Activated naive CD8-positive, alpha-beta T cell treated with anti-CD3 and anti-CD28 coated beads, Interleukin-2, amount 10 ng/mL, durations not matched to agents 7 days and 5 days (primary cell): ENCODE measurements at regions not wholly inside any gene's neighbourhood (a gene's known extent, or its start where the extent isn't known, plus 50 kb on each side); places are given as distances from the start of the nearest gene placed in this dataset.

Experiments
- ATAC-seq: fragments of 150-1000 bp; cut with Tn5 transposase; one replicate; pipeline ENCODE4 v1.10.0; 2021; ENCODE audit warnings: low read depth, moderate library complexity
- POLR2A ChIA-PET: fragments of 350-600 bp; sonication (Branson Sonifier 250); formaldehyde crosslinking; loops from one replicate; lab custom pipeline; 2021; ENCODE audit warnings: antibody characterized with exemption; lab: Charles Lee
- DNase-seq: peaks from one replicate; pipeline ENCODE4 v3.0.0; 2021
- H3K27ac Mint-ChIP-seq: one replicate; pipeline ENCODE4 v1.8.0; 2022; ENCODE audit warnings: mild to moderate bottlenecking, mixed read lengths
- H3K27me3 Mint-ChIP-seq: one replicate; pipeline ENCODE4 v1.8.0; 2022; ENCODE audit warnings: mild to moderate bottlenecking, moderate library complexity, mixed read lengths
- H3K36me3 Mint-ChIP-seq: one replicate; pipeline ENCODE4 v1.8.0; 2021; ENCODE audit warnings: mild to moderate bottlenecking, mixed read lengths
- H3K4me1 Mint-ChIP-seq: one replicate; pipeline ENCODE4 v1.8.0; 2021; ENCODE audit warnings: mixed read lengths
- H3K4me3 Mint-ChIP-seq: one replicate; pipeline ENCODE4 v1.8.0; 2022; ENCODE audit warnings: mild to moderate bottlenecking, moderate library complexity, mixed read lengths
- H3K9me3 Mint-ChIP-seq: one replicate; pipeline ENCODE4 v1.8.0; 2021; ENCODE audit warnings: mixed read lengths

DNA sequence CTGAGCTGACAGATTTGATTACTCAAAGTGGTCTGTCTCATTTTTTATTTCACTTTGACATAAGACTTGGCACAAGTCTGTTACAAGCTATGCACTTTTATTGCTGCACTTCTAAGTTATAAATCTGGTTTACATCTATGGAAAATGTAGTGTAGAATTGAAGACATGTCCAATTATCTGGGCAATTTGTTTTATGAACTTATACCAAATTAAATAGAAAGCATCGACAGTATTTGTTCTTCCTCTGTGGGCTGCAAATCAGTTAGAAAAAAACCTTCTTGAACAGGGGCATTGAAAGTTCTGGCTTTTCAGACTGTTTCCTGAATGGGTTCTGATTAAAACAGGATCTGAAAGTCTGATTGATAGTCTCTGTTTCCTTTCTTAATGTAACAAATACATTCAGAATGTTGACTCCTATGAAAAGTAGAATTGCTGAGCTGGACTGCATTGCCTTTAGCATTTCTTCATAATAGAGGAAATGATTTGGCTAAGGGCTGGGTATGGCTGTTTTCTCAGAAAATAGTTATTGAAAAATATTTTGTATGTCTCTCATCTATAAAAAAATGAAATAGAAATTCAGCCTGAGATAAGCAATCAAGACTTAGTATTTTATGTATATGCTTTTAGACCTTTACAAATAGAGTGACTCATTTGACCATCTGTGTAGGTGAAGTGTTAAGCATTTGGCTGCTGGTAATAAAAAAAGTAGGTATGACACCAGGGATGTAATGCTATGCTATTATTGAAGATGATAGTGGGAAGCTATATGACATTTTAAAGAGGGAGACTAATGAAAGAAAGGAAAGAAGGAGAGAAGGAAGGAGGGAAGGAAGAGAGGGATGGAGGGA is 210.9 kb upstream of the SPRY2 start:
- H3K4me1 Mint-ChIP-seq: no peaks in the 10 kb centered on the region
- POLR2A ChIA-PET: no interaction called here
- no peak for DNase-seq
- H3K36me3 Mint-ChIP-seq: no peaks in the 10 kb centered on the region
- no peak overlapping the region for H3K27ac Mint-ChIP-seq
- no peak overlapping the region for H3K4me3 Mint-ChIP-seq
- no peaks in the 10 kb centered on the region for H3K9me3 Mint-ChIP-seq
- H3K27me3 Mint-ChIP-seq: no peaks in the 10 kb centered on the region
- no peak for ATAC-seq

DNA sequence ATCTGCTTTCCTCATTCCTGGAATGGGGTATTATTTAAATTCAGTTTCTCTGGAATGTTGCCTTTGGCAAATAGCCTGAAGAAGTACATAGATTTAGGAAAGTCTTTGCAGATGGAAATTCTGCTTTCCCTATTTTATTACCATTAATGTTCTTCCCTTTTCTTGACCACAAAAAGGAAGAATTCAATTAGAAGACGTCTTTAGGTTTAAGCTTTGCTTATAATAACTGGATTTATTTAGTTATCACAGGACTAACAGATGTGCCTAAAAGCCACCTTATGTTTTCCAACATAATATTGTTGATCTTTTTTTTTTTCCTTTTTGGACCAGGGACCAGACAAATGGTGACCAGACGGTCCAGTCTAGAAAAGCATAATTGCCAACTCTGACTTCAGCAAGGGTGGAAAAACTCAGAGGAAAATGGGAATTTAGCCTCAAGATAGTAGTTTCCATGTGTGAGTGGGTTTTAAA is 210.1 kb upstream of the SPRY2 start:
- Mint-ChIP-seq H3K27me3 (no peaks in the 10 kb centered on the region), H3K4me1 (no peaks in the 10 kb centered on the region), H3K9me3 (no peaks in the 10 kb centered on the region), H3K4me3 (no peak overlapping the region), H3K36me3 (no peaks in the 10 kb centered on the region), H3K27ac (no peak overlapping the region)
- no peak for ATAC-seq
- POLR2A ChIA-PET: no interaction called here
- DNase-seq: no peak

DNA sequence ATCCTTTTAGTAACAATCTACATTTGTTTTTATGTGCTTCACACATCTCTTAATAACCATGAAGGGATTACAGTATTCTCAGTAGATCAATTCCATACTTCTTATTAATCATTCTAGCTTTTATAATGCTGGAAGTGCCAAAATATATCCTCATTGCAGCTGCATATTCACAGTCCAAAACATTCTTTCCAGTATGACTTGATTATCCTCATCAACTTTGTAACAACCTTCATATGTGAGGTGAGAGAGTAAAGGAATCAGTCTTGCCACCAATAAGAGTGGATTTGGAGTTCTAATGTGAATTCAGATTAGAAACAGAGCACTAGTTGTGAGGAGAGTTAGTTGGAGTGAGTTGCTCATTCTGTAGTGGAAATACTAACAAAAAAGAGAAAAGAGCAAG is 208.0 kb upstream of the SPRY2 start:
- H3K36me3 Mint-ChIP-seq: no peaks in the 10 kb centered on the region
- no peak for ATAC-seq
- H3K27ac Mint-ChIP-seq: no peak overlapping the region

DNA sequence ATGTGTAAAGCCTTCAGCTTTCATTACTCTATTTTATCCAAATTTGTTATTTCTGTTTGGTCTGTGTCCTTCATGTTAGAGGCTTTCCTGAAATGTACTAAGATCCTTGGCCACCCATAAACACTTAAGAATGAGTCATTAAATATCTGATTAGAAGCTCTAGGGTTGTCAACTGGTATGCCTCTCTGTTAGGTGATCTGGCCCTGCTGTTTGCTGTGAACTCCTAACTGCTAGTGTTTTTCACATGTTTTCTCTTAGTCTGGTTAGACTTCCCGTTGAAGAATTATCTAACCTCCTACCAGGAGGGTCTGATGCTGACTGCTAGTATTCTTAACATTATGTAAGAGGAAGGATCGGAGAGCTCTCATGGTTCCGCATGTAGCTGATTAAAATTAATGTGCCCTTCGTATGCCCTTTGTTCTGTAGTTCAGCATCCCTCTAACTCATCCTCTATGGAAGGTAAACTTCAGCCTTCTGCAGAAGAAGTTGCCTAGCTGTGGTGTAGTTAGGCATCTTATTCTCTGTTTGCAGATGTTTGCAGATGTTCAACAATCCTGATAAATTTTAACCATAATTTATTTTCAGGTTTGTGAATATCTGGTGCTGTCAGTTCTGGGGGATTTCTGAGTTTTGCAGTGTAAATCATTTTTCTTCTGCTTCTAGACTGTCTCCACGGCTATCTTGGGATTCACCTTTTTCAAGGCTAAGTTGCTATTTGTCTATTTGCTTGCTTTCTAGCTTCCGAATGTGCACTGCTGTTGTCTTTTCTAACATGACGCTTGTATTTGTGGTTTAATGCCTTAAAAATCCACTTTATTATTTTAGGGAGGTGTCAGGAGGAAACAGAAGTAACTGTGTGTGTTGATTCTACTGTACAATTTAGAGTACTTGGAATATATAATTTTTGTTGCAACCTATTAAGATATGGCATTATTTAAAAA is 207.2 kb upstream of the SPRY2 start:
- H3K27ac Mint-ChIP-seq: no peak overlapping the region
- ATAC-seq (no peak), DNase-seq (no peak)
- H3K9me3 Mint-ChIP-seq: no peaks in the 10 kb centered on the region
- no peaks in the 10 kb centered on the region for H3K4me1 Mint-ChIP-seq
- H3K27me3 Mint-ChIP-seq: no peaks in the 10 kb centered on the region
- H3K36me3 Mint-ChIP-seq: no peaks in the 10 kb centered on the region
- POLR2A ChIA-PET: no interaction called here
- no peak overlapping the region for H3K4me3 Mint-ChIP-seq

More for the DNA sequence above, 208.0 kb upstream of the SPRY2 start:
- no peaks in the 10 kb centered on the region for H3K27me3 Mint-ChIP-seq
- no peak overlapping the region for H3K4me3 Mint-ChIP-seq
- DNase-seq: no peak
- H3K9me3 Mint-ChIP-seq: no peaks in the 10 kb centered on the region
- H3K4me1 Mint-ChIP-seq: no peaks in the 10 kb centered on the region
- POLR2A ChIA-PET: no interaction called here

DNA sequence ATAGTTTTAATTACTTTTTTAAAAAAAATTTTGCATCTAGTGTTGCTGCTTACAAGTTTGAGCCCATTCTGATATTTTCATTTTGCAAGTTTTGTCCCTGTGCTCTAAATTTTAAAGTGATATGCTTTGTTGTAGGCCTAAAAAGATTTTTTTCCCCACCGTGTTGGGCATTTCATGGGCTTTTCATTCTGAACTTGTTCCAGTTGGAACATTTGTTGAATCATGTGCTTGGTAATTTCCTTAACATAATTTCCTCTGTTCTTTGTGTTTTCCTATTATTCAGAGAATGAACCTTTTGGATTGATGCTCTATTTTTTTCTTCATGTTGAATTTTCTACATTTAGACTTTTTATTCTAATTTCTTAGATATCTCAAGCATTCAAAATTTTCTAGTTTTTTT is 206.4 kb upstream of the SPRY2 start:
- Mint-ChIP-seq H3K9me3 (peaks cover 2% of the 10 kb centered on the region), H3K4me1 (no peaks in the 10 kb centered on the region)
- POLR2A ChIA-PET: no interaction called here

DNA sequence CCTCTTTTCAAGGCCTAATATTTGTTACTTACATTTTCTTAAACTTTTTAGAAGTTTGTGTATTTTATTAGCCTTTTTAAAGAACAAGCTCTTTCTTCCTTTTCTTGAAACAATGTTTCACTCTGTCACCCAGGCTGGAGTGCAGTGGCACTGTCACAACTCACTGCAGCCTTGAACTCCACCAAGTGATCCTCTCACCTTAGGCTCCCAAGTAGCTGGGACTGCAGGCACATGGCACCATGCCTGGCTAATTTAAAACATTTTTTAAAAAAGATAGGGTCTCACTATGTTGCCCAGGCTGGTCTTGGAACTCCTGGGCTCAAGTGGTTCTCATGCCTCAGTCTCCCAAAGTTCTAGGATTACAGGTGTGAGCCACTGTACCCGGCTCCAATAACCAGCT is 192.2 kb upstream of the SPRY2 start:
- POLR2A ChIA-PET: no interaction called here
- Mint-ChIP-seq H3K4me3 (no peak overlapping the region), H3K36me3 (no peaks in the 10 kb centered on the region), H3K4me1 (no peaks in the 10 kb centered on the region), H3K27ac (no peak overlapping the region), H3K27me3 (no peaks in the 10 kb centered on the region), H3K9me3 (peaks cover 2% of the 10 kb centered on the region)
- ATAC-seq (no peak), DNase-seq (no peak)

More for the DNA sequence above, 206.4 kb upstream of the SPRY2 start:
- no peak for DNase-seq
- Mint-ChIP-seq H3K4me3 (no peak overlapping the region), H3K27me3 (no peaks in the 10 kb centered on the region), H3K36me3 (no peaks in the 10 kb centered on the region), H3K27ac (no peak overlapping the region)
- ATAC-seq: no peak

DNA sequence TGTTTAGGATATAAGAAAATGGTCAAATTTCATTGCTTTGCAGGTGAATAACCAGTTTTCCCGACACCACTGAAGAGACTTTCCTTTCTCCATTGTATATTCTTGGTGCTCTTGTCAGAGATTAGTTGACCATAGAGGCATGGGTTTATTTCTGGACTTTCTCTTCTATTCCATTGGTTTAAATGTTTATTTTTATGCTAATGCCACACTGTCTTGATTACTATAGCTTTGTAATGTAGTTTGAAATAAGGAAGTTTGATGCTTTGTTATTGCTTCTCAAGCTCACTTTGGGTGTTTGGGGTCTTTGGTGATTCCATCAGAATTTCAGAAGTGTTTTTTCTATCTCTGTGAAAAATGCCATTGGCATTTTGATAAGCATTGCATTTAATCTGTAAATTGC is 190.0 kb upstream of the SPRY2 start:
- no peak for DNase-seq
- Mint-ChIP-seq H3K4me3 (no peak overlapping the region), H3K27ac (no peak overlapping the region), H3K27me3 (no peaks in the 10 kb centered on the region), H3K9me3 (no peaks in the 10 kb centered on the region), H3K4me1 (no peaks in the 10 kb centered on the region), H3K36me3 (no peaks in the 10 kb centered on the region)
- POLR2A ChIA-PET: no interaction called here
- no peak for ATAC-seq

DNA sequence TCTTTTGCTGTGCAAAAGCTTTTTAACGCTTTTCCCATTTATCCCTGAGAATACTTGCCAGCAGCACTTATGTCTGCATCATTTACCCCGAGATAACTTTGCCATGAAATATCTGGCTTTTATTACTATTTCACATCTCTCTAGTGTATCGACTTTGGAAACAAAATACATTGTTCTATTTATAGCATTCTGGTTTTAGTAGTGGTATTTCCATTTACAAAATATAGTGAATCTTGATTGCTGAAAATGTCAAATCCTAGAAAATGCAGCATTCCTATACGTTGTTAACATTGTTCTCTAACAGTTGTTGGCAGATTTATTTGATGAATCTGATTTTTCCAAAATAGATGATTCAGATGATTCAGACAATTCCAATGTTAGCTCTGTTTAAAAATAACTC is 189.3 kb upstream of the SPRY2 start:
- H3K27ac Mint-ChIP-seq: no peak overlapping the region
- POLR2A ChIA-PET: no interaction called here
- no peaks in the 10 kb centered on the region for H3K27me3 Mint-ChIP-seq
- no peak overlapping the region for H3K4me3 Mint-ChIP-seq
- no peaks in the 10 kb centered on the region for H3K4me1 Mint-ChIP-seq
- no peak for DNase-seq
- H3K36me3 Mint-ChIP-seq: no peaks in the 10 kb centered on the region
- ATAC-seq: no peak
- H3K9me3 Mint-ChIP-seq: no peaks in the 10 kb centered on the region

DNA sequence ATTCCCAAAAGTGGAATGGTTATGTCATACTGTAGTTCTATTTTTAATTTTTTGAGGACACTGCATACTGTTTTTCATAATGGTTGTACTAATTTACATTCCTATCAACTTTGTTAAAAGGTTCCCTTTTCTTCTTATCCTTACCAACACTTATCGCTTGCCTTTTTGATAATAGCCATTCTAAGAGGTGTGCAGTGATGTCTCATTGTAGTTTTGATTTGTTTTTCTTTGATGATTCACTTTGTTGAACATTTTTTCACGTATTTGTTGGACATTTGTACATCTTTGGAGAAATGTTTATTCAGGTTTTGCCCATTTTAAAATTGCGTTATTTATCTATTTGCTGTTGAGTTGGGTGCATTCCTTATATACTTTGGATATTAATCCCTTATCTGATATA is 188.8 kb upstream of the SPRY2 start:
- Mint-ChIP-seq H3K4me3 (no peak overlapping the region), H3K9me3 (no peaks in the 10 kb centered on the region), H3K27ac (no peak overlapping the region), H3K27me3 (no peaks in the 10 kb centered on the region), H3K4me1 (no peaks in the 10 kb centered on the region), H3K36me3 (no peaks in the 10 kb centered on the region)
- DNase-seq (no peak), ATAC-seq (no peak)
- POLR2A ChIA-PET: no interaction called here

DNA sequence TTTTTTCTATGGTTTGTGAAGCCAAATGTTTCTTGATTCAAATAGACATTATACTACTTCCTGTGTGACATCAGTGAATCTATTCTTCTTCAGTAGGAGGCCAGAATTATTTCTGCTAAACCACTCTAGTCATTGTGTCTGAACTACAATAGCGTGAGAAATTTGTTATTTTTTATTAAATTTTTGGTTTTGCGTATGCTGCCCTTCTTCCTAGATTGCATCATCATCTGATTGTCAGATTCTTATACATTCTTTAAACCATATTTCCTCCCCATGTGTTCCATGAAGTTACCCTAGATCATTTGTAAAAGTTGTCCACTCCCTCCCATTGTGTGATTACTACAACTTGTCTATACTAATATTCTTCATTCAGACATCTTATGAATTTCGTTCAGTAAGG is 187.8 kb upstream of the SPRY2 start:
- ATAC-seq (no peak), DNase-seq (no peak)
- H3K9me3 Mint-ChIP-seq: peaks cover 1% of the 10 kb centered on the region
- no peak overlapping the region for H3K4me3 Mint-ChIP-seq
- H3K36me3 Mint-ChIP-seq: no peaks in the 10 kb centered on the region
- POLR2A ChIA-PET: no interaction called here
- H3K4me1 Mint-ChIP-seq: no peaks in the 10 kb centered on the region
- no peaks in the 10 kb centered on the region for H3K27me3 Mint-ChIP-seq
- no peak overlapping the region for H3K27ac Mint-ChIP-seq

DNA sequence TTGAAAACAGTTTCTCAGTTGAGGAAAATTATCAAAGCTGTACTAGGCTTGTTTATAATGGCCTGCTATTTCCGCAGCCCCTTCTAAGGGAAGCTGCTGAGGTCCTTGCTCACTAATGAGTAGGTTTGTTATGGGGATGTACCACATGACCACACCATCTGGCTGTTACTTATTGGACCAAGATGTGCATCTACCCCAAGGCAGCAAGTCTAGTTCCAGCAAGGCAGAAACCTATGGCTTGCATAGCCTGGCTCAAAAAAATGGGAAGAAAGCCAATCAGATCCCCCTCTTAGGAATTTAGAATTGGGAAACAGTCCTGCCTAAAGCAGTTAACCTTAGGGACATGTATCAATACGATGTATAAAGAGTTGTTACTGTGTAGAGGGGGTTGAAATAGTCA is 186.5 kb upstream of the SPRY2 start:
- POLR2A ChIA-PET: no interaction called here
- peaks cover 1% of the 10 kb centered on the region for H3K9me3 Mint-ChIP-seq
- no peaks in the 10 kb centered on the region for H3K36me3 Mint-ChIP-seq
- no peaks in the 10 kb centered on the region for H3K4me1 Mint-ChIP-seq
- no peak overlapping the region for H3K27ac Mint-ChIP-seq
- ATAC-seq: no peak
- DNase-seq: no peak
- H3K4me3 Mint-ChIP-seq: no peak overlapping the region
- no peaks in the 10 kb centered on the region for H3K27me3 Mint-ChIP-seq

DNA sequence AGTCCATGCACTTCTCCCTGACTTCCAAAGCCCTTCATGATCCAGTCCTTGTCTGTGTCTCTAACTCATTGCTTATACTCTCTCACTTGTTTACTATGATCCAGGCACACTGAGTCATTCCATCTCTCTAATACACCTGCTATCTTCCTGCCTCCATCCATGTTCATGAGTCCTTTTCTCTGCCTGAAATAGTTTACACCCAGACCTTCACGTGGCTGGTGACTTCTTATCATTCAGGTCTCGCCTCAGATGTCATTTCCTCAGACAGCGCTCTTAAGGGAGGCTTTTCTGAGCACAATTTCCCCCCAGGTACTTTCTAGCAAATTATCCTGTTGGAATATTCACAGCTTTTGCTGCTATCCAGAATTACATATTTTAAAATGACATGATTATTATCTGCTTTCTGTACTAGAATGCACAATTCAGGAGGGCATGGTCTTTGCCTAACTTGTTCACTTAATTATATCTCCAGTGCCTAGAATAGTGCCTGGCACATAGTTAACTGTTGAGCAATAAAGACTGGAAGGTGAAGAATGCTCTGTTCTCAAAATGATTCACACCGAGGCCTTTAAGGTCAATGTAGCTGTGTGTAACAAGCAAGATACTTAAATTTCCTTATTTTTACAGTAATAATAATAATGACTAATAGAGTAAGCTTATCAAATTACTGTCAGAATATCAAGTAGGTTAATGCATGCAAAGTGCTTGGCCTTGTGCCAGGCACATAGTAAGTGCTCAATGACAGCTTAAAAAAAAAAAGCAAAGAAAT is 183.7 kb upstream of the SPRY2 start:
- Mint-ChIP-seq H3K36me3 (no peaks in the 10 kb centered on the region), H3K4me1 (no peaks in the 10 kb centered on the region), H3K4me3 (no peak overlapping the region), H3K27ac (no peak overlapping the region), H3K27me3 (no peaks in the 10 kb centered on the region), H3K9me3 (peaks cover 1% of the 10 kb centered on the region)
- POLR2A ChIA-PET: no interaction called here
- ATAC-seq: no peak
- DNase-seq: no peak

DNA sequence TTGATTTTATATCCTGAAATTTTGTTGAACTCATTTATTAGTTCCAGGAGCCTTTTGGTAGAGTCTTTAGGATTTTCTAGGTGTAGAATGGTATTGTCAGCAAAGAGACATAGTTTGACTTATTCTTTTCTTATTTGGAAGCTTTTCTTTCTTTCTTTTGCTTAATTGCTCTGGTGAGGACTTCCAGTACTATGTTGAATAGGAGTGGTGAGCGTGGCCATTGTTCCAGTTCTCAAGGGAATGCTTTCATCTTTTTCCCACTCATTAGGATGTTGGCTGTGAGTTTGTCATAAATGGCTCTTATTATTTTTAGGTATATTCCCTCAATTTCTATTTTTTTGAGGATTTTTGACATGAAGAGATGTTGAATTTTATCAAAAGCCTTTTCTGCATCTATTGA is 182.2 kb upstream of the SPRY2 start:
- peaks cover 1% of the 10 kb centered on the region for H3K9me3 Mint-ChIP-seq
- H3K27ac Mint-ChIP-seq: no peak overlapping the region
- no peaks in the 10 kb centered on the region for H3K27me3 Mint-ChIP-seq
- ATAC-seq (no peak), DNase-seq (no peak)
- no peak overlapping the region for H3K4me3 Mint-ChIP-seq
- H3K36me3 Mint-ChIP-seq: no peaks in the 10 kb centered on the region
- POLR2A ChIA-PET: no interaction called here
- no peaks in the 10 kb centered on the region for H3K4me1 Mint-ChIP-seq
